Fibroblast of pulmonary artery (primary cell): ENCODE measurements at regions not wholly inside any gene's neighbourhood (a gene's known extent, or its start where the extent isn't known, plus 50 kb on each side); places are given as distances from the start of the nearest gene placed in this dataset.
"Not testable (repeated sequence)": the region's sequence is repeated elsewhere in the genome, so short reads cannot be mapped to it uniquely, and the experiment has no call there.

Source experiments
- DNase-seq: peaks from one replicate; pipeline ENCODE4 v3.0.0-alpha.2; 2010; ENCODE audit warnings: low read depth
- H3K4me3 ChIP-seq: replicated peaks from 2 replicates; pipeline ENCODE4 v1.5.1; 2011; ENCODE audit warnings: low read depth, mild to moderate bottlenecking, control low read depth, low read length, moderate library complexity
- CTCF ChIP-seq: IDR thresholded peaks from 2 replicates; pipeline ENCODE4 v1.5.1; 2011; ENCODE audit warnings: mild to moderate bottlenecking, control low read depth, low read length, inconsistent platforms; ENCODE audit errors: missing control alignments

GRCh38 chr21:23574932-23575331 is 2032.3 kb downstream of the MRPL39 start:
- no peak for TF ChIP-seq CTCF
- no peak overlapping the region for H3K4me3 ChIP-seq

GRCh38 chr21:23548924-23549323 is 2058.4 kb downstream of the MRPL39 start:
- DNase-seq, H3K4me3 ChIP-seq: not testable (repeated sequence)

More at GRCh38 chr21:23574932-23575331, 2032.3 kb downstream of the MRPL39 start:
- no peak for DNase-seq

DNA sequence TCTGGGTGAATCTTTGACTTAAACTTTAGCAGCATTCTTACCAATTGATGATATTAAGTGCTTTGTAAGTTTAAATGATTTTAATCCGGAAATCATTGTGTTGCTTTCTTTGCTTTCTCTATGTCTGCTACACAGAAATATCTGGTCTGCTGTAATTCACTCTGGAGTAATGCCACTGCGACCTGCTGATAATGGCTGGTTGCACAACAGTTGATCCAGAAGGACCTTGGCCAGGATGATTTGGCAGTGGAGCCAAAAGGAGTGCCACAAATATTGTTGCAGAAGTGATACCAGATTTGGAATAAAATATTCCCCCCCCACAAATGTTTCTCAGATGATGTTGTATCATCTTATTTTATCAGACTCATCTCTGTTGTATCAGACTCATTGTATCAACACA is 2063.9 kb downstream of the MRPL39 start:
- no peak for TF ChIP-seq CTCF
- H3K4me3 ChIP-seq: no peak overlapping the region
- DNase-seq: no peak

DNA sequence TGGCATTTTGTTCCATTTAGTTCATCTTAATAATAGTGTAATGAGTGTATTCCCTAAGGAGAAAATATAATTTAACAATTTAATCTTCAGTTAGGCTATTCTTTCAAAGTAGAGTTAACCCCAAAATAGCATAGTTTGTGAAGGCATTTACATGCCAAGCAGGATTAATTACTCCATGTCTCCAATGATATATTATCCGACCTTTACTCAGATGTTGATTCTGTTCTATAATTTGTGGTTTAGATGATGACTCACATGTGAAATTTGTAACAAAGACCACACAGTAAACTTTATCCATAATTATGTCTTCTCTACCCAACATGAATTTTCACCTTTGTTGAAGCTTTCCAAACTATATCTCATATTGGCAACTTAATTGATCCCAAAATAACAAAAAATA is 2065.2 kb downstream of the MRPL39 start:
- no peak overlapping the region for H3K4me3 ChIP-seq
- no peak for TF ChIP-seq CTCF
- DNase-seq: no peak

- TF ChIP-seq CTCF: no peak
- no peak overlapping the region for H3K4me3 ChIP-seq
- no peak for DNase-seq
Measured at GRCh38 chr21:23541571-23541970, 2065.7 kb downstream of the MRPL39 start.

DNA sequence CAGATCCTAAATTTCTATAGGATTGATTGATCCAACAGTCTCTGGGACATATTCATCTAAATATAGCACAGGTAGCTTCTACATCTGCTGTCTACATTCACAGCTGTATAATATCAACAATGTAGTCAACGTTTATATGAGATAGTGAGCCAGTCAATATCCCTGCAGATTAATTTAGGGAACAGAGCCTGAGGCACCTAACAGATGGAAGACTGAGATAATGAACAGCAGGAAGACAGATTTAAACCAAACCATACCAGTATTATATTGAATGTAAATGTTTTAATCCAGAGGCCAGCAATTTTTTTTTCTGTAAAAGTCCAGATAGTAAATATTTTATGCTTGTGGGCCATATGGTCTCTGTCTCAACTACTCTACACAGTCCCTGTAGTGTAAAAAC is 2072.4 kb downstream of the MRPL39 start:
- no peak for TF ChIP-seq CTCF
- no peak for DNase-seq
- no peak overlapping the region for H3K4me3 ChIP-seq

- no peak for TF ChIP-seq CTCF
- no peak for DNase-seq
Measured at GRCh38 chr21:23531444-23531843, 2075.8 kb downstream of the MRPL39 start.

GRCh38 chr21:23524685-23525084 is 2082.6 kb downstream of the MRPL39 start:
- no peak for DNase-seq
- TF ChIP-seq CTCF: no peak
- no peak overlapping the region for H3K4me3 ChIP-seq

More at GRCh38 chr21:23531444-23531843, 2075.8 kb downstream of the MRPL39 start:
- H3K4me3 ChIP-seq: no peak overlapping the region
